ENCODE measurements at regions not wholly inside any gene's neighbourhood (a gene's known extent, or its start where the extent isn't known, plus 50 kb on each side); places are given as distances from the start of the nearest gene placed in this dataset.
"Not testable (repeated sequence)": the region's sequence is repeated elsewhere in the genome, so short reads cannot be mapped to it uniquely, and the experiment has no call there.

DNA sequence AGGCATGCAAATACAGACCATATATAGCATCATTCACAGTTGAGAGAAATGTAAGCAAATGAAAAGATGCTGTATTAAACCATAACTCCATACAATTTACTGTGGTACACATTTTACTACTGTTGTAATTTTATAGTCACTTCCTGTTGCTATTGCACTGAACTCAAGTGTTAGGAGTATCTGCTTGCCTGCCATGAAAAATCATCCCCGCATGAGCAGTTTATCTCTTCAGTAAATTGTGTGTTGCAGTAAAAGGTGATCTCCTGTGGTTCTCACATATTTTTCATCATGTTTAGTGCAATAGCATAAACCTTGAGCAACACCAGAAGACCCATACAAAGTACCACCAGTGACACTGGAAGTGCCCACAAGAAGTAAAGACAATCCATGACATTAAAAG, 1153.4 kb downstream of the FAT4 start:
- no peak for DNase-seq

DNA sequence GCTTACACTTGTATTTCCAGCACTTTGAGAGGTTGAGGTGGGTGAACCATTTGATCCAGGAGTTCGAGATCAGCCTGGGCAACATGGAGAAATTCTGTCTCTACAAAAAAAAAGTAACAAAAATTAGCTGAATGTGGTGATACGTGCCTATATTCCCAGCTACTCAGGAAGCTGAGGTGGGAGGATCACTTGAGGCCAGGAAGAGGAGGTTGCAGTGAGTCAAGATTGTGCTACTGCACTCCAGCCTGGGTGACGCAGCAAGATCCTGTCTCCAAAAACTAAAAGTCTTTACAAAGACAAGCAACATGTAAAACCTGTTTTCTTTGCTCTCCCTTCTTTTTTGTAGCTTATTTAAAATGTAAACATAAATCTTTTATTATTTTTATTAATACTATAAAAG, 1156.1 kb downstream of the FAT4 start:
- no peak for DNase-seq

DNA sequence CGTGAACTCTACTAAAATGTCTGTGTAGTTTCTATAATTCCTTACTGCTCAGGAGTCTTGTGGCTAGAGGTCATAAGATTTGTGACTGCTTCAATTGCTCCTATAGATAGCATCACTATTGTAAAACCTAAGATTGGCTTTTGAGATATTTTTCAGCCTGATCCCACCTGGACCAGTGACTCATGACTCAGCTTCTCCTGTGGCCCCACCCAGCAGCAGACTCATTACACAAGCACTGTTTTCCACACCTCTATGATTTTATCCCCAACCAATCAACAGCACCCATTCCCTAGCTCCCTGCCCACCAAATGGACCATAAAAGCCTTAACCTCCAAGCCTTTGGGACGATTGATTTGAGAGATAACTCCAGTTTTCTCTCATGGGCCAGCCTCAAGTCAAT, 1157.0 kb upstream of the INTU start:
- DNase-seq = no peak

- DNase-seq = no peak
These were observed 1153.0 kb upstream of the INTU start for GRCh38 chr4:126479709-126480108.

DNA sequence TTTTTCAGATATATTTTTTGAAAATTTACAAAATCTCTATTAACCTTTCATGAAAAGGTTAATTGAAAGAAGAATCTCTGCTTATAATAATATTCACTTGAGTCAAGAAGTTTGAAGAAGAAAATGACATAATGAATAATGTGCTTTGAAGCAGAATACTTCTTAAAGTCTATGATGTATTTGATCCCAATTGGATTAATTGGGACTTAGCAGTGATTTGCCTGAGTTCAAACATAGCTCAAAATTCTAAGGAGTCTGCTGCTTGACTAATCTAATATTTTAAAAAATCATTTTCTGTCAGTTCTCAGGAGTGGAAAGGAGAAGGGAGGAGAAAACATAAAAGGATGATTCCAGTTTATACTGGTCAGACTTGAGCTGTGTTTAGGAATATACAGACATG, 1150.4 kb upstream of the INTU start:
- DNase-seq = no peak

DNA sequence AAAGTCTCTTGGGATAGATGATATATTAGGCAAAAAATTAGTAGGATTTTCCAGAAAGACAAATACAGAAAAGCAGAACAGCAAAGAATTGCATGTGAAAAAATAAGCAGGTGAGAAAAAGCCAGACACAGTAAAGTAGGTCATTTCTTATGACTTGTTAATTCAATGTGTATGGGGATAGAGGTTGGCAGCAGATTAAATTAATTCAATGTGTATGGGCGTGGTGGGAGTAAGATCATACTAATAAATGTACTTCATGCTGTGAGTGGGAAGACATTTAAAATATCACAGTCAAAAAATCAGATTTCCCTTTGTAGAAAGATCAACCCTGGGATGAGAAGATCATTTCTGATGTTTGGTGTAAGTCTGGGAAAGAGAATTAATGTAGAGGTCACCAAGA, 1146.4 kb upstream of the INTU start:
- DNase-seq = no peak

DNA sequence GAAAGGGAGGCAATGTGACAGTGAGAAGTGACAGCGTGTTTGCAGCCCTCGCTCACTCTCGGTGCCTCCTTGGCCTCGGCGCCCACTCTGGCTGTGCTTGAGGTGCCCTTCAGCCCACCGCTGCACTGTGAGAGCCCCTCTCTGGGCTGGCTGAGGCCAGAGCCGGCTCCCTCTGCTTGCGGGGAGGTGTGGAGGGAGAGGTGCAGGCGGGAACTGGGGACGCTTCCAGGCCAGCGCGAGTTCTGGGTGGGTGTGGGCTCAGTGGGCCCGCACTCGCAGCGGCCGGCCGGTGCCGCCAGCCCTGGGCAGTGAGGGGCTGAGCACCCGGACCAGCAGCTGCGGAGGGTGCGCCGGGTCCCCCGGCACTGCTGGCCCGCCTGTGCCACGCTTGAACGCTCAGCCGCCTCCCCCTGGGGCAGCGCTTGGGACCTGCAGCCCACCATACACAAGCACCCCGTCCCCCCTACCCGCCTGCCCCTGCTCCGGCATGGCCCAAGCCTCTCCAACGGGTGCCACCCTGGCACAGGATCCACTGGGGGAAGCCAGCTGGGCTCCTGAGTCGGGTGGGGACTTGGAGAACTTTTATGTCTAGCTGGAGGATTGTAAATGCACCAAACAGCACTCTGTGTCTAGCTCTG, 1142.8 kb upstream of the INTU start:
- DNase-seq = no peak

- no peak for DNase-seq
These were observed 1137.5 kb upstream of the INTU start for GRCh38 chr4:126495163-126495752.

DNA sequence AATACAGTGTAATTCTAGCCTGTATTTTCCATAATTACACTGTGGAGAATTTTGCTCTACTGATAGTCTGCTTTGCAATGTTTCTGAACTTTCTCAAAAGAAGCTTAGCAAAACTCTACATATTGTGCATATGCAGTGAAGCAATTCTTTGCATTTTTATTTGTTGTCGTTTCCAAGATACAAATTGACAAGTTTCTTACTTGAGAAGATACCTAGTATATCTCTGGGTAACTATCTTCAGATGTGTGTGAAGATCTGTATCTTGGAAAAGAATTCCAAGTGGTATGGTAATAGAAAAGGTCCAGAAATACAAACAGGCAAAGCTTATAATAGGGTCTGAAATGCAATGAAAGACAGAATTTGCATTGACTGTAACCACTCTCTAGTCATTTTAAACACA, 1119.8 kb upstream of the INTU start:
- no peak for DNase-seq

GRCh38 chr4:126513596-126513995, 1119.2 kb upstream of the INTU start:
- DNase-seq = no peak

DNA sequence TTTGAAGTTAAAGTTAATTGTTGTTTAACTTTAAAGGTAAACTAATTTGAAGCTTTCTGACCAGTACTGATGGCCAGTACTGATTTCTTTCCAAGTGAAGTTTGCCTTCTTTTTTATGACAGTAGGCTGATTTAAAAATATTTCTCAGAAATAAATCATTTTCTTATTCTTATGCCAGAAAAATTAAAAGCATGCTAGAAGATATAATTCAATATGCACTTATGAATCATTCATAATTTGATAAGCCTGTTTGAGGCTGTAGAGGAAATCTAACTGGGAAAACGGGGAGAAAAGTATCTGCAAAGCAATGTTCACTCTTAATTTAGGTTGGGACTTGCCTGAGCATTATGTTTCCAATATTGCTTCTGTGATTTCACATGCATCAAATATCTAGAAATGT, 1112.0 kb upstream of the INTU start:
- DNase-seq = no peak

DNA sequence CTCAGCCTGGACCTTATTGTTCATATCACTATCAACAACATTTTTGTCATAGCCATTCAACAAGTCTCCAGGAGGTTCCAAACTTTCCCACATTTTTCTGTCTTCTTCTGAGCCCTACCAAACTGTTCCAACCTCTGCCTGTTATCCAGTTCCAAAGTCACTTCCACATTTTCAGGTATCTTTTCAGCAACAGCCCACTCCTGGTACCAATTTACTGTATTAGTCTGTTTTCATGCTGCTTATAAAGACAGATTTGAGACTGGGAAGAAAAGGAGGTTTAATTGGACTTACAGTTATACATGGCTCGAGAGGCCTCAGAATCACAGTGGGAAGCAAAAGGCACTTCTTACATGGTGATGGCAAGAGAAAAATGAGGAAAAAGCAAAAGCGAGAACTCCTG, 1107.4 kb upstream of the INTU start:
- not testable (repeated sequence) for DNase-seq

- no peak for DNase-seq
These were observed 1106.4 kb upstream of the INTU start for GRCh38 chr4:126526335-126526734.

- DNase-seq = no peak
These were observed 1102.8 kb upstream of the INTU start for GRCh38 chr4:126529997-126530396.

DNA sequence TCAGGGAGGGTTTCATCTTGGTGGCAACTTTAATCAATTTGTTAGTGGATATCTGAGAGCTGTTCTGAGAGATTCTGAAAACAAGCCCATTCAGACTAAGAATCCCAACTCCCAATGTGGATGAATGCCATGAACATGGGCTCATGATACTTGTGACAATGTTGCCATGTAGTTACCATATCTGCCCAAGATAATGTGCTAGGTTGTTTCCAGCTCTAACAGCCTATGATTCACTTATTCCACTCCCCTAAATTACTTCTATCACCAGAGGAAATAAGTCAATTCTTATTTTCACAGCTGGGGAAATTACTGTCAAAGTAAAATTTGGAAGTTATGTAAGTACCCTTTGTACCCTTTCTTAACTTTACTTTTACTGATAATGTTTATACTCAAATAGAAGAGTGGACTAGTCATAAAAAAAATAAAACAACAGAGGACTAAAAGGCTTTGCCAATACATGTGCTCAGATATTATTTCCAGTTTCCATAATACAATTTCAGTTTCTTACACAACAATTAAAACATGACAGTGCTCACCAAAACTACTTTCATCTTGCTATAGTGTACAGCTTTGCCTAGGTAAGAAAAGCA, 1101.7 kb upstream of the INTU start:
- DNase-seq = no peak

DNA sequence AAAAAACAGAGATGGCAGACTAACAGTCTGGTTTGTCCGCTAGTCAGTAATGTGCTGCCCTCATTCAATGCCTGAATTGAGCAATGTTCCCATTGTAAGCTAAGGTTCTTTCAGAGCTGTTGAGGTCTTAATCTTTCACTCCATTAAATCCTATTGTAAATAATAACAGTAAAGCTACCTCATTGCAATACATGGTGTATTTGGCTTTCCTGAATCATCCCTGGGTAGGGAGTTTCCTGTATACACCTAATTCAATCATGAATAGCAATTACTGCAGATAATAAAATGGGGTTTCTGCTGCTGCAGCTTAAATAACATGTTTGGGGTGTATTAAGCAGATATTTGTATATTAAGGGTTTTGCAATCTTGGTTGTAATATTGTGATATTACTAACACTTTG, 1100.2 kb upstream of the INTU start:
- no peak for DNase-seq

- no peak for DNase-seq
These were observed 1099.5 kb upstream of the INTU start for GRCh38 chr4:126533146-126533805.

- DNase-seq = no peak
These were observed 1093.0 kb upstream of the INTU start for GRCh38 chr4:126539771-126540170.

DNA sequence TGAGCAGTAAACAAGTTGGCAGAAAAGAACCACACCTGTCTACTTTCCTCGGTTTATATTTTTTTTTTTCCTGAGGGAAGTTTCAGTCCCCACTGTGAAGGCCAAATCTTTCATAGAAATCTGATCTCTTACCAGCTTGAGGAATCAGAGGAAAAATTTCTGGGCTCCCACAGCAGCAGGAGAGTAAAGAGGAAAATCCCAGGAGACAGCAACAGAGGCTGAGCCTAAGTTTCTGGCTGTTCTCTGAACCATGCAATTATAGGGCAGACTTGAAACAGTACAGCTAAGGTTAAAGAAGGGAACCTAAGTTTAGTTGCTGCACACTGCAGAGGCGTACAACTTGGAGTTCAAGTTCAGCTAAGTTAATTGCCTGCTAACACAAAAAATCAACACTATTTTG, 1090.9 kb upstream of the INTU start:
- DNase-seq = no peak

GRCh38 chr4:126544276-126544675, 1088.5 kb upstream of the INTU start:
- DNase-seq = no peak

GRCh38 chr4:126546197-126546596, 1086.6 kb upstream of the INTU start:
- DNase-seq = not testable (repeated sequence)

GRCh38 chr4:126547352-126547751, 1085.4 kb upstream of the INTU start:
- no peak for DNase-seq

DNA sequence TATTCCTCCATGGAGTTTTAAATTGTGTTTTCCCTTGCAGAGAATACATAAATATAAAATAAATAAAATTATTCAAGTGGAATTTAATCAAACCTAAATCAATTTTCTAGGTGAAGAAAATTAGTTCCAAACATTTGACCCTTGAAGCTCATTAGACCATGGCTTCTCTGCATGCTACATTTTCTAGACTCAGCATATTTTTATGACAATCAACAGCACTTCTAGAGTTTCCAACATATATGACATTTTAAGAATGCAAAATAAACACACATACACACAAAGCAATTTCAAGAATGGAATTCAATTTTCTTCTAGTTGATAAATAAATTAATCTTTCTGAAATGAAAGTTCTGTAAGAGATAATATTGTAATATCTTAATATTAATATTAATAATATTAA, 1083.9 kb upstream of the INTU start:
- no peak for DNase-seq

- no peak for DNase-seq
These were observed 1080.4 kb upstream of the INTU start for GRCh38 chr4:126552321-126552720.

All from T1000 (cell line).